ENCODE measurements at regions not wholly inside any gene's neighbourhood (a gene's known extent, or its start where the extent isn't known, plus 50 kb on each side); places are given as distances from the start of the nearest gene placed in this dataset.

GRCh38 chr7:118586248-118586647, 361.7 kb downstream of the ANKRD7 start:
- TF ChIP-seq EP300 (conservative IDR thresholded peaks at IDR 0.05; ENCODE audit: poor library complexity, severe bottlenecking), result no peak
- TF ChIP-seq EZH2 (IDR thresholded peaks at IDR 0.05; ENCODE audit: borderline replicate concordance, insufficient read depth, low read length, poor library complexity, severe bottlenecking), result no peak
- no peak for TF ChIP-seq CTCF (IDR thresholded peaks at IDR 0.05; ENCODE audit: poor library complexity, severe bottlenecking)
- TF ChIP-seq POLR2AphosphoS5 (IDR thresholded peaks at IDR 0.05), result no peak
- TF ChIP-seq TAF1 (IDR thresholded peaks at IDR 0.05; ENCODE audit: low read depth), result no peak
- no peak for TF ChIP-seq RAD21 (conservative IDR thresholded peaks at IDR 0.05)
- TF ChIP-seq REST (IDR thresholded peaks at IDR 0.05; ENCODE audit: borderline replicate concordance), result no peak

All from neural cell (in vitro differentiated cells).